ENCODE measurements at regions not wholly inside any gene's neighbourhood (a gene's known extent, or its start where the extent isn't known, plus 50 kb on each side); places are given as distances from the start of the nearest gene placed in this dataset.

DNA sequence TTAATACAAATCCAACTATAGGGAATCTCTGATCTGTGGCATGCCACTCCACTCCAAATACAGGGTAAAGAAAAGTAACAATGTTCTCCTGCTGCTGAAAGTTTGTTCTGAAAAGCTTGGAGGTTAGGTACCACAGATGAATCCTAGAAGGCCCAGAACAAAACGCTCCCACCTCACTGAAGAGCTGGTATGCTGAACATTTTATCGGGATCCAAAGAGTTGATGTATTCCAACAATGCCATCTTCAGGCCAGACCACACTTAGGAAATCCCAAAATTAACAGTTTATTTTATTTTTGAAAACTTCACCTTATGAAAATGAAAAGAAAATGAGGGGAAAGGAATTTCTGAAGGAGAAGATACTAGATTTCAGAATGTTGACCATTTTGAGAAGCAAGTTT is 145.1 kb upstream of the CDH19 start:
- no peak for TF ChIP-seq CTCF (conservative IDR thresholded peaks at IDR 0.05; ENCODE audit: low read depth, low read length)
- H3K27me3 ChIP-seq (ENCODE audit: insufficient read depth, low read depth), result no peaks in the 10 kb centered on the region
- H3K4me1 ChIP-seq (ENCODE audit: low read depth, poor library complexity, severe bottlenecking), result peaks cover 28% of the 10 kb centered on the region
- H3K4me2 ChIP-seq, result no peak overlapping the region
- H3K79me2 ChIP-seq (ENCODE audit: insufficient read depth, low read depth), result no peaks in the 10 kb centered on the region
- no peak overlapping the region for H2AFZ ChIP-seq (ENCODE audit: low read depth)
- H4K20me1 ChIP-seq (ENCODE audit: insufficient read depth), result no peaks in the 10 kb centered on the region
- no peaks in the 10 kb centered on the region for H3K36me3 ChIP-seq (ENCODE audit: insufficient read depth)
- no peak overlapping the region for H3K9ac ChIP-seq
- no peak overlapping the region for H3K27ac ChIP-seq
- no peak overlapping the region for H3K4me3 ChIP-seq (IDR thresholded peaks at IDR 0.05; ENCODE audit: insufficient read depth, low read depth, low read length)

DNA sequence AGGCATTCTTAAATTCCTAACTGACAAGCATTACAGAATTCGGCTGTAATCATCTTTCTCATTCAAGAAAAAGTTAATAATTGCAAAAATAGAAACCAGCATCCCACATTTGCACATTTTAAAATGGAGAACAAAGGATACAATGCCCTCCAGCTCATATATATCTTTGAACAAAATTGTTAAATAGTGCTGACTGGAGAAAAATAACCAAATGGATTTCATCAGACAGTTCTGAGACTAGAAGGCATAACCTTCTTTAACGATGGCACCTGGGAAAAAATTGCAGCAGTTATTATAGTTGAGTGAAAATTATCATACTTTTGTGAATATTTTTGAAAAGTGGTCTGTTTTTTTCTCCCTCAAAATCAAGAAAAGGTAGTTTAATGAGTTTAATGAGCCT is 138.9 kb upstream of the CDH19 start:
- Histone ChIP-seq H3K4me2 (no peak overlapping the region), H3K79me2 (ENCODE audit: insufficient read depth, low read depth) (no peaks in the 10 kb centered on the region), H3K4me3 (IDR thresholded peaks at IDR 0.05; ENCODE audit: insufficient read depth, low read depth, low read length) (no peak overlapping the region), H3K4me1 (ENCODE audit: low read depth, poor library complexity, severe bottlenecking) (no peaks in the 10 kb centered on the region), H3K9ac (no peak overlapping the region), H3K27ac (no peak overlapping the region), H2AFZ (ENCODE audit: low read depth) (no peak overlapping the region), H3K27me3 (ENCODE audit: insufficient read depth, low read depth) (no peaks in the 10 kb centered on the region), H3K36me3 (ENCODE audit: insufficient read depth) (no peaks in the 10 kb centered on the region), H4K20me1 (ENCODE audit: insufficient read depth) (no peaks in the 10 kb centered on the region)
- TF ChIP-seq CTCF (conservative IDR thresholded peaks at IDR 0.05; ENCODE audit: low read depth, low read length), result no peak

DNA sequence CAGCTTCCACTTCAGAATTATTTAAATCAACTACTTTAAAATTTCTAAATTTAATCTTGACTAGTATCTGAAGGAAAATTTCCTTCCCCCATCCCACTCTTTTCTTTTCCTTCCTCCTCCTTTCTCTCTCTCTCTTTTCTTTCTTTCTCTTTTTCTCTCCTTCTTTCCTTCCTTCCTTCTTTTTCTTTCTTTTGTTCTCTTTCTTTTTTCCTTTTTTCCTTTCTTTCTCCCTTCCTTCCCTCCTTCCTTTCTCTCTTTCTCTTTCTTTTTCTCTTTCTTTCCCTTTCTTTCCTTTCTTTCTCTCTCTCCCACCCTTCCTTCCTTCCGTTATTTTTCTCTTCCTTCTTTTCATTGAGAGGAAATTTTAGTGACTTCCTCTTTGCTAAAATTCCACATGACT is 132.0 kb upstream of the CDH19 start:
- H3K4me3 ChIP-seq (IDR thresholded peaks at IDR 0.05; ENCODE audit: insufficient read depth, low read depth, low read length), result no peak overlapping the region
- no peak overlapping the region for H3K4me2 ChIP-seq
- H3K36me3 ChIP-seq (ENCODE audit: insufficient read depth), result no peaks in the 10 kb centered on the region
- H3K79me2 ChIP-seq (ENCODE audit: insufficient read depth, low read depth), result no peaks in the 10 kb centered on the region
- no peaks in the 10 kb centered on the region for H3K4me1 ChIP-seq (ENCODE audit: low read depth, poor library complexity, severe bottlenecking)
- no peaks in the 10 kb centered on the region for H4K20me1 ChIP-seq (ENCODE audit: insufficient read depth)
- no peak for TF ChIP-seq CTCF (conservative IDR thresholded peaks at IDR 0.05; ENCODE audit: low read depth, low read length)
- no peaks in the 10 kb centered on the region for H3K27me3 ChIP-seq (ENCODE audit: insufficient read depth, low read depth)
- no peak overlapping the region for H2AFZ ChIP-seq (ENCODE audit: low read depth)
- no peak overlapping the region for H3K27ac ChIP-seq
- no peak overlapping the region for H3K9ac ChIP-seq

- no peak overlapping the region for H3K4me3 ChIP-seq (IDR thresholded peaks at IDR 0.05; ENCODE audit: insufficient read depth, low read depth, low read length)
- H3K79me2 ChIP-seq (ENCODE audit: insufficient read depth, low read depth), result no peaks in the 10 kb centered on the region
- H3K4me1 ChIP-seq (ENCODE audit: low read depth, poor library complexity, severe bottlenecking), result no peaks in the 10 kb centered on the region
- H3K4me2 ChIP-seq, result no peak overlapping the region
- H3K27ac ChIP-seq, result no peak overlapping the region
- H3K36me3 ChIP-seq (ENCODE audit: insufficient read depth), result no peaks in the 10 kb centered on the region
- no peak for TF ChIP-seq CTCF (conservative IDR thresholded peaks at IDR 0.05; ENCODE audit: low read depth, low read length)
- H3K9ac ChIP-seq, result no peak overlapping the region
- H2AFZ ChIP-seq (ENCODE audit: low read depth), result no peak overlapping the region
- H4K20me1 ChIP-seq (ENCODE audit: insufficient read depth), result no peaks in the 10 kb centered on the region
- no peaks in the 10 kb centered on the region for H3K27me3 ChIP-seq (ENCODE audit: insufficient read depth, low read depth)
These were observed 130.6 kb upstream of the CDH19 start for GRCh38 chr18:66734451-66734850.

GRCh38 chr18:66731890-66732289 is 128.0 kb upstream of the CDH19 start:
- Histone ChIP-seq H3K9ac (no peak overlapping the region), H4K20me1 (ENCODE audit: insufficient read depth) (no peaks in the 10 kb centered on the region), H3K4me2 (no peak overlapping the region), H3K36me3 (ENCODE audit: insufficient read depth) (no peaks in the 10 kb centered on the region), H3K4me3 (IDR thresholded peaks at IDR 0.05; ENCODE audit: insufficient read depth, low read depth, low read length) (no peak overlapping the region), H3K27me3 (ENCODE audit: insufficient read depth, low read depth) (no peaks in the 10 kb centered on the region), H3K27ac (no peak overlapping the region), H3K4me1 (ENCODE audit: low read depth, poor library complexity, severe bottlenecking) (no peaks in the 10 kb centered on the region), H2AFZ (ENCODE audit: low read depth) (no peak overlapping the region), H3K79me2 (ENCODE audit: insufficient read depth, low read depth) (no peaks in the 10 kb centered on the region)
- no peak for TF ChIP-seq CTCF (conservative IDR thresholded peaks at IDR 0.05; ENCODE audit: low read depth, low read length)
